ENCODE measurements at regions not wholly inside any gene's neighbourhood (a gene's known extent, or its start where the extent isn't known, plus 50 kb on each side); places are given as distances from the start of the nearest gene placed in this dataset.
"Not testable (repeated sequence)": the region's sequence is repeated elsewhere in the genome, so short reads cannot be mapped to it uniquely, and the experiment has no call there.

GRCh38 chrX:137852502-137852901, 286.6 kb downstream of the ZIC3 start:
- TF ChIP-seq CHD4 (IDR thresholded peaks at IDR 0.05; ENCODE audit: borderline replicate concordance) (no peak), NR3C1 (IDR thresholded peaks at IDR 0.05) (no peak), KDM1A (IDR thresholded peaks at IDR 0.05; ENCODE audit: low read depth) (no peak)
- DNase-seq (ENCODE audit: low read depth in 1 of 2, low spot score in 1 of 2) (no peak), ATAC-seq (no peak), FAIRE-seq (no peak)
- no peak overlapping the region for H3K4me2 ChIP-seq
- no peaks in the 10 kb centered on the region for H3K4me1 ChIP-seq
- ChIA-PET CTCF (no interaction called here), POLR2A (no interaction called here)
- H3K27ac ChIP-seq = no peak overlapping the region
- no peak overlapping the region for H3K4me3 ChIP-seq
- WGBS (ENCODE audit: missing lambda C conversion rate) = 0% methylated on average over 2 of the region's 2 CpGs
- no peaks in the 10 kb centered on the region for H3K9me3 ChIP-seq

GRCh38 chrX:137855490-137855889, 289.6 kb downstream of the ZIC3 start:
- CTCF ChIA-PET = no interaction called here
- no peak overlapping the region for H3K4me3 ChIP-seq
- FAIRE-seq (no peak), ATAC-seq (no peak), DNase-seq (ENCODE audit: low read depth in 1 of 2, low spot score in 1 of 2) (no peak)
- TF ChIP-seq E2F6 (IDR thresholded peaks at IDR 0.05; ENCODE audit: borderline replicate concordance, low read depth) (no peak), NFE2L2 (conservative IDR thresholded peaks at IDR 0.05; ENCODE audit: low read length) (no peak), HDAC2 (IDR thresholded peaks at IDR 0.05) (no peak), EP300 (IDR thresholded peaks at IDR 0.05) (no peak), USF2 (IDR thresholded peaks at IDR 0.05) (no peak), EHF (CRISPR knock-in tag; IDR thresholded peaks at IDR 0.05) (no peak), KDM5A (IDR thresholded peaks at IDR 0.05) (no peak), HOXB13 (CRISPR knock-in tag; IDR thresholded peaks at IDR 0.05; ENCODE audit: low read depth) (no peak)
- H3K4me1 ChIP-seq = no peaks in the 10 kb centered on the region
- POLR2A ChIA-PET = no interaction called here
- no peaks in the 10 kb centered on the region for H3K9me3 ChIP-seq
- no peak overlapping the region for H3K4me2 ChIP-seq
- WGBS (ENCODE audit: missing lambda C conversion rate) = 0% methylated on average over 2 of the region's 2 CpGs
- no peak overlapping the region for H3K27ac ChIP-seq

- FAIRE-seq (no peak), ATAC-seq (no peak), DNase-seq (ENCODE audit: low read depth in 1 of 2, low spot score in 1 of 2) (no peak)
- ChIA-PET CTCF (no interaction called here), POLR2A (no interaction called here)
- WGBS (ENCODE audit: missing lambda C conversion rate) = 0% methylated on average over 1 of the region's 3 CpGs
- no peak overlapping the region for H3K27ac ChIP-seq
- no peaks in the 10 kb centered on the region for H3K4me1 ChIP-seq
- no peak overlapping the region for H3K4me3 ChIP-seq
- H3K4me2 ChIP-seq = no peak overlapping the region
- H3K9me3 ChIP-seq = no peaks in the 10 kb centered on the region
- no peak for TF ChIP-seq JUNB (IDR thresholded peaks at IDR 0.05)
Measured at GRCh38 chrX:137858106-137858505, 292.2 kb downstream of the ZIC3 start.

- DNase-seq (ENCODE audit: low read depth in 1 of 2, low spot score in 1 of 2) = no peak
- ChIA-PET POLR2A (no interaction called here), CTCF (no interaction called here)
- WGBS (ENCODE audit: missing lambda C conversion rate) = 2% methylated on average over 3 of the region's 3 CpGs
- Histone ChIP-seq H3K27ac (no peak overlapping the region), H3K4me2 (no peak overlapping the region), H3K4me1 (no peaks in the 10 kb centered on the region), H3K9me3 (no peaks in the 10 kb centered on the region), H3K4me3 (no peak overlapping the region)
- ATAC-seq = no peak
- no peak for TF ChIP-seq KDM5A (IDR thresholded peaks at IDR 0.05)
- no peak for TF ChIP-seq MAX (IDR thresholded peaks at IDR 0.05)
- FAIRE-seq = no peak
Measured at GRCh38 chrX:137878401-137878800, 312.5 kb downstream of the ZIC3 start.

GRCh38 chrX:137882960-137883359, 317.0 kb downstream of the ZIC3 start:
- POLR2A ChIA-PET = no interaction called here
- no peak for ATAC-seq
- CTCF ChIA-PET = no interaction called here

GRCh38 chrX:137884813-137885212, 318.9 kb downstream of the ZIC3 start:
- POLR2A ChIA-PET, CTCF ChIA-PET, FAIRE-seq: not testable (repeated sequence)

More at GRCh38 chrX:137882960-137883359, 317.0 kb downstream of the ZIC3 start:
- no peak overlapping the region for H3K4me3 ChIP-seq
- no peak overlapping the region for H3K27ac ChIP-seq
- 0% methylated on average over 1 of the region's 2 CpGs for WGBS (ENCODE audit: missing lambda C conversion rate)
- no peaks in the 10 kb centered on the region for H3K4me1 ChIP-seq
- no peak for FAIRE-seq
- no peak for DNase-seq (ENCODE audit: low read depth in 1 of 2, low spot score in 1 of 2)
- no peaks in the 10 kb centered on the region for H3K9me3 ChIP-seq
- no peak overlapping the region for H3K4me2 ChIP-seq
- TF ChIP-seq ZSCAN20 (CRISPR knock-in tag; IDR thresholded peaks at IDR 0.05) (no peak), PBX3 (IDR thresholded peaks at IDR 0.05) (no peak), FOSL2 (IDR thresholded peaks at IDR 0.05) (no peak), FOSL2 (CRISPR knock-in tag; IDR thresholded peaks at IDR 0.05) (no peak), MAFK (IDR thresholded peaks at IDR 0.05; ENCODE audit: partially characterized antibody) (peak; percentile 81), SMC3 (IDR thresholded peaks at IDR 0.05) (no peak), JUNB (IDR thresholded peaks at IDR 0.05) (no peak)

More at GRCh38 chrX:137884813-137885212, 318.9 kb downstream of the ZIC3 start:
- H3K4me2 ChIP-seq; DNase-seq (ENCODE audit: low read depth in 1 of 2, low spot score in 1 of 2); ATAC-seq; H3K4me3 ChIP-seq; H3K9me3 ChIP-seq; H3K4me1 ChIP-seq; H3K27ac ChIP-seq: not testable (repeated sequence)
- 0% methylated on average over 1 of the region's 1 CpG for WGBS (ENCODE audit: missing lambda C conversion rate)

Measured in A549 (cell line).